Heart left ventricle (tissue), 16 donors: ENCODE measurements at regions not wholly inside any gene's neighbourhood (a gene's known extent, or its start where the extent isn't known, plus 50 kb on each side); places are given as distances from the start of the nearest gene placed in this dataset.

Experiments used
- ATAC-seq, 4 donors: fragments of 200-7000 bp; cut with Tn5 transposase; one replicate each; pipeline ENCODE4 v1.9.1; 2020 to 2022; ENCODE audit warnings: moderate library complexity in 4 of 4, mild to moderate bottlenecking in 3 of 4, moderate number of reproducible peaks in 1 of 4
- DNase-seq, 5 donors: peaks; one replicate each; pipeline ENCODE4 v3.0.0-alpha.2; 2020
- H3K27ac ChIP-seq, 12 donors: fragments of 200-600 bp; sonication (generic) in 4 of 12; one replicate each; pipeline versions ENCODE4 v1.5.0 to v1.8.0; 2016 to 2022; ENCODE audit warnings: mild to moderate bottlenecking in 2 of 12
- H3K27me3 ChIP-seq, 9 donors: fragments of 200-600 bp; sonication (generic) in 2 of 9; one replicate each; pipeline versions ENCODE4 v1.5.1 to v1.8.0; 2016 to 2022; ENCODE audit warnings: mild to moderate bottlenecking in 3 of 9
- H3K36me3 ChIP-seq, 9 donors: fragments of 200-600 bp; sonication (generic) in 2 of 9; one replicate each; pipeline versions ENCODE4 v1.5.0 to v1.8.0; 2018 to 2022; ENCODE audit warnings: mild to moderate bottlenecking in 2 of 9
- H3K4me1 ChIP-seq, 12 donors: fragments of 200-600 bp; sonication (generic) in 4 of 12; one replicate each; pipeline versions ENCODE4 v1.5.0 to v1.8.0; 2016 to 2022; ENCODE audit warnings: mild to moderate bottlenecking in 3 of 12
- H3K4me3 ChIP-seq, 12 donors: fragments of 200-600 bp; sonication (generic) in 4 of 12; one replicate each; pipeline versions ENCODE4 v1.5.0 to v1.8.0; 2017 to 2022; ENCODE audit warnings: mild to moderate bottlenecking in 9 of 12, moderate library complexity in 4 of 12
- H3K9me3 ChIP-seq, 12 donors: fragments of 200-600 bp; sonication (generic) in 4 of 12; one replicate each; pipeline versions ENCODE4 v1.5.0 to v1.8.0; 2016 to 2022; ENCODE audit warnings: mild to moderate bottlenecking in 1 of 12
- POLR2A ChIP-seq, 2 donors: fragments of 450-650 bp; IDR thresholded peaks; one replicate each; pipeline ENCODE4 v1.6.1; 2017; ENCODE audit warnings: antibody characterized with exemption in 2 of 2, mild to moderate bottlenecking in 2 of 2, moderate library complexity in 2 of 2
- WGBS, 4 donors: extraction: QIAGEN DNeasy Blood & Tissue Kit in 2 of 4; methylation state at CpG; one replicate each; pipeline versions ENCODE4 v1.1.5 to v1.1.7; 2013 to 2018; 5-methylcytosine and 5-hydroxymethylcytosine counted together
- intact Hi-C, 10 donors: fragments of 100-400 bp; cut with DNase I; formaldehyde crosslinking; loops; one replicate each; pipeline versions ENCODE4 v1.11.1 to v1.14.2; 2022
- TF ChIP-seq, protein P1 (sequence below), 12 donors: fragments of 200-600 bp; sonication (generic) in 4 of 12; IDR thresholded peaks; one replicate each; pipeline versions ENCODE4 v1.5.0 to v1.8.0; 2018 to 2022; ENCODE audit warnings: antibody characterized with exemption in 12 of 12, mild to moderate bottlenecking in 5 of 12
- donor health status: ischemic (EF 13 %, LVEDD 7.1; RV severe dilation, severe dysfunction).
- donor health status: healthy with polysubstance abuse.
- donor health status: DM: no; HTN: yes; CAD: no.
- donor health status: DM: no; HTN: no; CAD: no.
- donor health status: ischemic (EF 25% LVEDD 6.9; RV normal size, moderate dysfunction).
- donor health status: ischemic (EF 25% LVEDD 5.7; RV mildly dilated, moderate dysfunction).
- donor health status: healthy.
- donor health status: DM: yes; HTN: yes; CAD: no.
- donor health status: ischemic (EF 35%, LVEDD 5.7; RV mildly dilated, moderate dysfunction).
- donor health status: nonischemic (EF 11% LVEDD 7.7; RV severe dilation, severe dysfunction).
- donor health status: DM: yes; HTN: yes; CAD: no.
- donor health status: PGD.
- donor health status: ischemic (EF 29% LVEDD 5.4; RV normal size, mild dysfunction).
- donor health status: nonischemic (EF 23%, LVEDD 6.1; RV moderate dilation, normal function).

DNA sequence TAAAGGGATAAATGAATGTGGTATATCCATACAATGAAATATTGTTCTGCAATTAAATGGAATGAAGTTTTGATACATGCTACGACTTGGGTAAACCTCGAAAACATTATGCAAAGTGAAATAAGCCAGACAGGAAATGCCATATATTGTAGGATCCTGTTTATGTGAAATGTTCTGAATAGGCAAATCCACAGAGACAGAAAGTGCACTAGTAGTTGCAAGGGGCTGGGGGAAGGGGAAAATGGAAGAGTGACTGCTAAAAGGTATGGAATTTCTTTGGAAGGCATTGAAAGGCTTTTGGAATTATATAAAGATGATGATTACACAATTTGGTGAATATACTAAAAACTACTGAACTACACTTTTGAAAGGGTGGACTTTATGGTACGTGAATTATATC, 97.0 kb downstream of the FOXD1 start:
- H3K4me1 ChIP-seq: no peaks in the 10 kb centered on the region
- no peak for ATAC-seq
- H3K4me3 ChIP-seq: no peak overlapping the region
- H3K9me3 ChIP-seq: peaks cover 0 to 50% (median 9%) of the 10 kb centered on the region in 12 donors
- WGBS, 4 donors: 45 to 54% (median 49%) methylated on average over 3 of the region's 3 CpGs
- intact Hi-C loops: no loop called here
- peaks cover 0 to 46% (median 12%) of the 10 kb centered on the region in 9 donors for H3K27me3 ChIP-seq
- no peak for DNase-seq
- no peak overlapping the region for H3K27ac ChIP-seq
- no peaks in the 10 kb centered on the region for H3K36me3 ChIP-seq
- TF ChIP-seq, protein P1, sequence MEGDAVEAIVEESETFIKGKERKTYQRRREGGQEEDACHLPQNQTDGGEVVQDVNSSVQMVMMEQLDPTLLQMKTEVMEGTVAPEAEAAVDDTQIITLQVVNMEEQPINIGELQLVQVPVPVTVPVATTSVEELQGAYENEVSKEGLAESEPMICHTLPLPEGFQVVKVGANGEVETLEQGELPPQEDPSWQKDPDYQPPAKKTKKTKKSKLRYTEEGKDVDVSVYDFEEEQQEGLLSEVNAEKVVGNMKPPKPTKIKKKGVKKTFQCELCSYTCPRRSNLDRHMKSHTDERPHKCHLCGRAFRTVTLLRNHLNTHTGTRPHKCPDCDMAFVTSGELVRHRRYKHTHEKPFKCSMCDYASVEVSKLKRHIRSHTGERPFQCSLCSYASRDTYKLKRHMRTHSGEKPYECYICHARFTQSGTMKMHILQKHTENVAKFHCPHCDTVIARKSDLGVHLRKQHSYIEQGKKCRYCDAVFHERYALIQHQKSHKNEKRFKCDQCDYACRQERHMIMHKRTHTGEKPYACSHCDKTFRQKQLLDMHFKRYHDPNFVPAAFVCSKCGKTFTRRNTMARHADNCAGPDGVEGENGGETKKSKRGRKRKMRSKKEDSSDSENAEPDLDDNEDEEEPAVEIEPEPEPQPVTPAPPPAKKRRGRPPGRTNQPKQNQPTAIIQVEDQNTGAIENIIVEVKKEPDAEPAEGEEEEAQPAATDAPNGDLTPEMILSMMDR (IDR thresholded peaks at IDR 0.05): no peak
- no peak for TF ChIP-seq POLR2A (IDR thresholded peaks at IDR 0.05)

DNA sequence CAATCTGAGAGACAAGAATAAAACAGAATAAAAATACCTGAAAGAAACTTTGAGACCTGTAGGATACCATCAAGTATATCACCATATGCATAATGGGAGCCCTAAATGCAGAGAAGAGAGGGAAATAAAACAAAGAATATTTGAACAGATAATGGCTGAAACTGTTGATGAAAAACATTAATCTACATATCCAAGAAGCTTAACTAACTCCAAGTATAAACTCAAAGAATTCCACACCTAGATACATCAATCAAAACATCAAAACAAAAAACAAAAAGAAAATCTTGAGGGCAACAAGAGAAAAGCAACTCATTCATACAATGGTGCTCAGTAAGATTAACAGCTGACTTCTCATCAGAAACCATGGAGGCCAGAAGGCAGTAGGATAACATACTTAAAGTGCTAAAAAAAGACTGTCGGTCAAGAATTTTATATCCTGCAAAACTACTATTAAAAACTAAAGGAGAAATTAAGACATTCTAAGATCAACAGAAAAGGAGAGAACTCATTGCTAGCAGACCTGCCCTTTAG, 101.6 kb downstream of the FOXD1 start:
- intact Hi-C loops: no loop called here
- Histone ChIP-seq H3K27me3 (peaks cover 0 to 26% (median 0%) of the 10 kb centered on the region in 9 donors), H3K9me3 (peaks cover 0 to 53% (median 11%) of the 10 kb centered on the region in 12 donors), H3K36me3 (no peaks in the 10 kb centered on the region), H3K4me3 (no peak overlapping the region), H3K27ac (no peak overlapping the region), H3K4me1 (no peaks in the 10 kb centered on the region)
- no peak for DNase-seq
- no peak for ATAC-seq
- TF ChIP-seq, protein P1 (IDR thresholded peaks at IDR 0.05): no peak
- TF ChIP-seq POLR2A (IDR thresholded peaks at IDR 0.05): no peak
- WGBS, 4 donors: 89 to 92% (median 91%) methylated on average over 1 of the region's 1 CpG

DNA sequence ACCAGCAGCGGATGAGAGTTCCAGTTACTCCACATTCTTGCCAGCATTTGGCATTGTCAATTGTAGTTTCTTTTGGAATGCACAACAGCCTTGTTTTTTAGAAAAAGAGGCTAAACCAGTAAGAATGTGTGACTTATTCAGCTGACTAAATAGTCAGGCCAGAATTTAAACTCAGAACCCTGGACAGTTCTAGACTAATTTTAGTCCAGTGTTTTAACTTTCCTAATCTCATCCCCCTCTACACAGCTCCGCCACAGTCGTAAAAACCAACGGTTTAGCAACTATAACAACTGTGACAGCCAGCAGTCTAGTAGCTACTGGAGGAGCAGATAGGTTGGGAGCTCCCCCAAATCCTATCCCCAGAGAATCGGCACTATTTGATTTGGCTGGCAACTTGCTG, 103.7 kb downstream of the FOXD1 start:
- intact Hi-C loops: no loop called here
- TF ChIP-seq POLR2A (IDR thresholded peaks at IDR 0.05): no peak
- TF ChIP-seq, protein P1 (IDR thresholded peaks at IDR 0.05): no peak
- no peak overlapping the region for H3K4me3 ChIP-seq
- H3K36me3 ChIP-seq: no peaks in the 10 kb centered on the region
- H3K4me1 ChIP-seq: no peaks in the 10 kb centered on the region
- no peak overlapping the region for H3K27ac ChIP-seq
- H3K27me3 ChIP-seq: peaks cover 0 to 29% (median 7%) of the 10 kb centered on the region in 9 donors
- ATAC-seq (no peak), DNase-seq (no peak)
- WGBS, 4 donors: 69 to 81% (median 74%) methylated on average over 5 of the region's 5 CpGs
- H3K9me3 ChIP-seq: peaks cover 0 to 32% (median 9%) of the 10 kb centered on the region in 12 donors

DNA sequence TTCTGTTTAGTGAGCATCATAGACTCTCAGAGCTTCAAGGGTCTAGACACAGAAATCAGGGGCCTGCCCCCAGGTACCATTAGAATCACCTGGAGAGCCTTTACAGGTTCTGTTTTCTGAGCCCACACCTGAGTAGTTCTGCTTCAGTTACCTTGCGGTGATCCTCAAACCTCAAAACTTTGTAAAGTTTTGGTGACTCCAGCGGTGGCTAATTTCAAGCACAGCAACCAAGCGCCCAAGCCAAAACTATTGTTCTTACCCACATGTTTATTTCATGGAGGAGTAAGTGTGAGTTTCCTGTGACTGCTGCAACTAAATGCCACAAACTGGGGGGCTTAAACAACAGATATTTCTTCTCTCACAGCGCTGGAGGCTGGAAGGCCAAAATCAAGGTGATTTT, 108.9 kb downstream of the FOXD1 start:
- Histone ChIP-seq H3K9me3 (peaks cover 0 to 3% (median 0%) of the 10 kb centered on the region in 12 donors), H3K36me3 (no peaks in the 10 kb centered on the region), H3K4me3 (no peak overlapping the region), H3K27ac (no peak overlapping the region), H3K27me3 (peaks cover 0 to 62% (median 15%) of the 10 kb centered on the region in 9 donors), H3K4me1 (peaks cover 0 to 4% (median 0%) of the 10 kb centered on the region in 12 donors)
- ATAC-seq: no peak
- TF ChIP-seq, protein P1 (IDR thresholded peaks at IDR 0.05): no peak
- TF ChIP-seq POLR2A (IDR thresholded peaks at IDR 0.05): no peak
- whole genome bisulfite sequencing, 4 donors: 90 to 92% (median 91%) methylated on average over 4 of the region's 4 CpGs
- no peak for DNase-seq
- intact Hi-C loops: no loop called here
